Endothelial cell of umbilical vein (primary cell): ENCODE measurements at regions not wholly inside any gene's neighbourhood (a gene's known extent, or its start where the extent isn't known, plus 50 kb on each side); places are given as distances from the start of the nearest gene placed in this dataset.

Source experiments
- BruUV-seq: library from RNA; stranded (reverse); fragments of 400-500 nt; replicated peaks from 2 replicates; lab custom pipeline; 2021; lab: Mats Ljungman, UMichigan
- CTCF ChIA-PET: fragments of 300-600, 350-600 bp; sonication (Branson Sonifier 250); formaldehyde crosslinking; loops from one replicate; lab custom pipeline; 2021; ENCODE audit warnings: antibody characterized with exemption, inconsistent platforms; lab: Charles Lee
- POLR2A ChIA-PET: fragments of 300-600, 350-600 bp; sonication (Branson Sonifier 250); formaldehyde crosslinking; loops from one replicate; lab custom pipeline; 2021; ENCODE audit warnings: antibody characterized with exemption, inconsistent platforms; lab: Charles Lee
- DNase-seq: peaks from one replicate; pipeline ENCODE4 v3.0.0-alpha.2; 2011; ENCODE audit warnings: low read depth, low spot score
- FAIRE-seq: peaks from 2 replicates; lab custom pipeline; 2011; peaks lifted over from hg19 to GRCh38; lab: Jason Lieb, UNC
- H2AFZ ChIP-seq: 2 replicates; pipeline ENCODE4 v1.6.0; 2012; ENCODE audit warnings: low read depth, low read length, control low read depth, inconsistent platforms
- H3K27ac ChIP-seq: 2 replicates; pipeline ENCODE4 v1.5.1; 2011; ENCODE audit warnings: low read depth, mild to moderate bottlenecking, control low read depth, low read length, moderate library complexity; ENCODE audit not compliant: insufficient read depth
- H3K27me3 ChIP-seq, 2 experiments: 2 replicates each; pipeline versions ENCODE4 v1.6.0 to v1.6.1; 2011; ENCODE audit warnings: low read length in 2 of 2, mixed read lengths in 1 of 2; ENCODE audit not compliant: control insufficient read depth in 2 of 2, insufficient read depth in 2 of 2
- H3K36me3 ChIP-seq, 2 experiments: 2 replicates in 1 of 2; 3 replicates in 1 of 2; pipeline ENCODE4 v1.5.1; 2011; ENCODE audit warnings: low read length in 2 of 2, mild to moderate bottlenecking in 1 of 2, moderate library complexity in 1 of 2; ENCODE audit not compliant: control insufficient read depth in 2 of 2, insufficient read depth in 2 of 2; ENCODE audit errors: extremely low read depth in 1 of 2
- H3K4me1 ChIP-seq: 3 replicates; pipeline ENCODE4 v1.5.1; 2011; ENCODE audit warnings: mild to moderate bottlenecking, low read length; ENCODE audit not compliant: control insufficient read depth, insufficient read depth; ENCODE audit errors: extremely low read depth
- H3K4me2 ChIP-seq: 2 replicates; pipeline ENCODE4 v1.6.1; 2011; ENCODE audit warnings: low read length, control low read depth, mixed read lengths; ENCODE audit not compliant: insufficient read depth
- H3K4me3 ChIP-seq, 3 experiments: fragments of 200-600 bp in 1 of 3; sonication (generic), shearing (Covaris generic) in 1 of 3; replicated peaks in 1 of 3; 2 replicates each; pipeline ENCODE4 v1.5.1; 2011 to 2016; ENCODE audit warnings: control low read depth in 3 of 3, low read length in 3 of 3, mild to moderate bottlenecking in 2 of 3, inconsistent platforms in 1 of 3, low read depth in 1 of 3, moderate library complexity in 1 of 3; ENCODE audit not compliant: insufficient read depth in 1 of 3
- H3K79me2 ChIP-seq: 2 replicates; pipeline ENCODE4 v1.6.0; 2012; ENCODE audit warnings: low read length, inconsistent platforms; ENCODE audit not compliant: control insufficient read depth, insufficient read depth
- H3K9ac ChIP-seq: replicated peaks from 2 replicates; pipeline ENCODE3; 2011; ENCODE audit warnings: low read length, control low read depth; ENCODE audit not compliant: insufficient read depth; ENCODE audit errors: extremely low read depth
- H3K9me1 ChIP-seq: replicated peaks from 3 replicates; pipeline ENCODE4 v1.6.0; 2011; ENCODE audit warnings: mild to moderate bottlenecking, low read length; ENCODE audit not compliant: control insufficient read depth, insufficient read depth; ENCODE audit errors: extremely low read depth
- H3K9me3 ChIP-seq: replicated peaks from 2 replicates; pipeline ENCODE4 v1.5.1; 2012; ENCODE audit warnings: low read length, inconsistent platforms; ENCODE audit not compliant: control insufficient read depth, insufficient read depth
- H4K20me1 ChIP-seq: replicated peaks from 2 replicates; pipeline ENCODE3; 2011; ENCODE audit warnings: mild to moderate bottlenecking, low read length; ENCODE audit not compliant: control insufficient read depth, insufficient read depth; ENCODE audit errors: extremely low read depth
- EZH2 ChIP-seq: IDR thresholded peaks from 2 replicates; pipeline ENCODE4 v1.6.1; 2012; ENCODE audit warnings: borderline replicate concordance, low read depth, mild to moderate bottlenecking, moderate library complexity, low read length, inconsistent platforms; ENCODE audit not compliant: severe bottlenecking
- FOS ChIP-seq: IDR thresholded peaks from 2 replicates; pipeline ENCODE4 v1.6.1; 2011; ENCODE audit warnings: mild to moderate bottlenecking, low read length, moderate library complexity, borderline replicate concordance; ENCODE audit not compliant: insufficient read depth
- GATA2 ChIP-seq: IDR thresholded peaks from 2 replicates; pipeline ENCODE4 v1.7.0; 2011; ENCODE audit warnings: low read depth, mild to moderate bottlenecking, moderate library complexity, mixed read lengths, low read length; ENCODE audit not compliant: insufficient read length, insufficient read depth
- JUN ChIP-seq: IDR thresholded peaks from 2 replicates; pipeline ENCODE4 v1.6.1; 2011; ENCODE audit warnings: borderline replicate concordance, low read depth; ENCODE audit not compliant: insufficient read length, insufficient read depth
- MYC ChIP-seq: IDR thresholded peaks from one replicate; pipeline ENCODE4 v1.6.1; 2011; ENCODE audit warnings: mild to moderate bottlenecking, low read depth, low read length
- POLR2A ChIP-seq: IDR thresholded peaks from 2 replicates; pipeline ENCODE4 v1.6.1; 2012; ENCODE audit warnings: low read depth, mild to moderate bottlenecking, control low read depth, low read length
- POLR2AphosphoS5 ChIP-seq: IDR thresholded peaks from 2 replicates; pipeline ENCODE4 v1.6.1; 2012; ENCODE audit warnings: low read depth, mild to moderate bottlenecking, control low read depth, low read length, moderate library complexity; ENCODE audit not compliant: insufficient read depth
- dilution Hi-C: fragments of 300-500 bp; cut with MboI; formaldehyde crosslinking; loops from one replicate; pipeline ENCODE4 v1.15.0; 2019; ENCODE audit warnings: low sequenced_read_pairs; ENCODE audit not compliant: extremely low pct_ligation_motif_present
- intact Hi-C: fragments of 100-400 bp; cut with micrococcal nuclease; formaldehyde crosslinking; loops from one replicate; pipeline ENCODE4 v1.10.0; 2022
- TF ChIP-seq, protein P1 (sequence below): IDR thresholded peaks from 2 replicates; pipeline ENCODE4 v1.6.1; 2011; ENCODE audit not compliant: insufficient read depth, insufficient read length
- TF ChIP-seq, protein P2 (sequence below), 2 donors: IDR thresholded peaks; 1 replicate in 1 of 2; 2 replicates in 1 of 2; pipeline ENCODE4 v1.5.1; 2011; ENCODE audit warnings: low read length in 2 of 2, mild to moderate bottlenecking in 2 of 2, moderate library complexity in 2 of 2, control low read depth in 1 of 2, inconsistent platforms in 1 of 2, low read depth in 1 of 2; ENCODE audit not compliant: insufficient read depth in 1 of 2; ENCODE audit errors: extremely low read depth in 1 of 2

DNA sequence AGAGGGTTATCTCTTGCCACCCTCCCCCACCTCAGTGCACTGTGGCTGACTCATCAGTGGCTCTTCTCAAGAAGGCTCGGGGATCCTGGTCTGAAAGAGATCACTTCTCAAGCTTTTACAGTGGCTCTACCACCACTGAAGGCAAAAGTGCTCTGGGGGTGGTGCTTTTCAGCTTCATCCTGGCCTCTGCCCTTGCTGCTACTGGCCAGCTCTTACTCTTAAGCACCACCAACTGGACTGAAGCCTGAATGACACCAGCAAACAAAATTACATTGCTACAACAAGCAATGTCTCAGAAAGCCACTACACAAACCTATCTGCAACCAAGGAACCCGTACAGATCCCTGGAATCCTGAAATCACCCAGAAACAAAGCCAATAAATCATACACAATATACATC lies 402.1 kb downstream of the EPHA7 start:
- BruUV-seq = no TSS peak
- FAIRE-seq = no peak

More for the DNA sequence above, 402.1 kb downstream of the EPHA7 start:
- H3K9me3 ChIP-seq = no peaks in the 10 kb centered on the region
- intact Hi-C loops = loop anchor here (1.0 kb wide), 1 partner anchor 206 kb away; no protein-coding TSS in a partner anchor
- H3K27me3 ChIP-seq = no peaks in the 10 kb centered on the region
- no peaks in the 10 kb centered on the region for H3K4me1 ChIP-seq
- no peaks in the 10 kb centered on the region for H3K79me2 ChIP-seq
- dilution Hi-C loops = no loop called here
- no peaks in the 10 kb centered on the region for H3K36me3 ChIP-seq
- no peak overlapping the region for H3K4me3 ChIP-seq
- H4K20me1 ChIP-seq = no peaks in the 10 kb centered on the region
- no peak overlapping the region for H3K27ac ChIP-seq
- no peak overlapping the region for H2AFZ ChIP-seq
- CTCF ChIA-PET = interaction anchor here (0.9 to 2.1 kb wide), 4 partner anchors 12 to 1936 kb away, joined by 3 to 35 read pairs (median 8); no protein-coding TSS in a partner anchor
- TF ChIP-seq, protein P1, sequence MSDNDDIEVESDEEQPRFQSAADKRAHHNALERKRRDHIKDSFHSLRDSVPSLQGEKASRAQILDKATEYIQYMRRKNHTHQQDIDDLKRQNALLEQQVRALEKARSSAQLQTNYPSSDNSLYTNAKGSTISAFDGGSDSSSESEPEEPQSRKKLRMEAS = no peak
- TF ChIP-seq POLR2AphosphoS5 (no peak), JUN (no peak), MYC (no peak), FOS (no peak), GATA2 (no peak), POLR2A (no peak), EZH2 (no peak)
- TF ChIP-seq, protein P2, sequence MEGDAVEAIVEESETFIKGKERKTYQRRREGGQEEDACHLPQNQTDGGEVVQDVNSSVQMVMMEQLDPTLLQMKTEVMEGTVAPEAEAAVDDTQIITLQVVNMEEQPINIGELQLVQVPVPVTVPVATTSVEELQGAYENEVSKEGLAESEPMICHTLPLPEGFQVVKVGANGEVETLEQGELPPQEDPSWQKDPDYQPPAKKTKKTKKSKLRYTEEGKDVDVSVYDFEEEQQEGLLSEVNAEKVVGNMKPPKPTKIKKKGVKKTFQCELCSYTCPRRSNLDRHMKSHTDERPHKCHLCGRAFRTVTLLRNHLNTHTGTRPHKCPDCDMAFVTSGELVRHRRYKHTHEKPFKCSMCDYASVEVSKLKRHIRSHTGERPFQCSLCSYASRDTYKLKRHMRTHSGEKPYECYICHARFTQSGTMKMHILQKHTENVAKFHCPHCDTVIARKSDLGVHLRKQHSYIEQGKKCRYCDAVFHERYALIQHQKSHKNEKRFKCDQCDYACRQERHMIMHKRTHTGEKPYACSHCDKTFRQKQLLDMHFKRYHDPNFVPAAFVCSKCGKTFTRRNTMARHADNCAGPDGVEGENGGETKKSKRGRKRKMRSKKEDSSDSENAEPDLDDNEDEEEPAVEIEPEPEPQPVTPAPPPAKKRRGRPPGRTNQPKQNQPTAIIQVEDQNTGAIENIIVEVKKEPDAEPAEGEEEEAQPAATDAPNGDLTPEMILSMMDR (IDR thresholded peaks at IDR 0.05; ENCODE audit: extremely low read depth in 1 of 2, insufficient read depth in 1 of 2, low read depth in 1 of 2, low read length in 2 of 2) = no peak
- H3K9ac ChIP-seq = no peak overlapping the region
- DNase-seq = no peak
- no peak overlapping the region for H3K4me2 ChIP-seq
- POLR2A ChIA-PET = no interaction called here
- H3K9me1 ChIP-seq = no peaks in the 10 kb centered on the region
